Right lobe of liver (tissue), 4 donors: ENCODE measurements at regions not wholly inside any gene's neighbourhood (a gene's known extent, or its start where the extent isn't known, plus 50 kb on each side); places are given as distances from the start of the nearest gene placed in this dataset.

Source experiments
- POLR2A ChIP-seq: fragments of 450-650 bp; IDR thresholded peaks from one replicate; pipeline ENCODE4 v1.6.1; 2017; ENCODE audit warnings: antibody characterized with exemption, mild to moderate bottlenecking
- TF ChIP-seq, protein P1 (sequence below), 4 donors: fragments of 200-600 bp in 3 of 4; fragments of 450-650 bp in 1 of 4; IDR thresholded peaks; one replicate each; pipeline versions ENCODE4 v1.5.1 to v1.8.0; 2016 to 2022; ENCODE audit warnings: antibody characterized with exemption in 4 of 4, mild to moderate bottlenecking in 2 of 4
- donor health status: DM: no; HTN: no; CAD: no.
- donor health status: DM: no; HTN: no; CAD: no.
- donor health status: DM: no; HTN: yes; CAD: no.

- TF ChIP-seq, protein P1, sequence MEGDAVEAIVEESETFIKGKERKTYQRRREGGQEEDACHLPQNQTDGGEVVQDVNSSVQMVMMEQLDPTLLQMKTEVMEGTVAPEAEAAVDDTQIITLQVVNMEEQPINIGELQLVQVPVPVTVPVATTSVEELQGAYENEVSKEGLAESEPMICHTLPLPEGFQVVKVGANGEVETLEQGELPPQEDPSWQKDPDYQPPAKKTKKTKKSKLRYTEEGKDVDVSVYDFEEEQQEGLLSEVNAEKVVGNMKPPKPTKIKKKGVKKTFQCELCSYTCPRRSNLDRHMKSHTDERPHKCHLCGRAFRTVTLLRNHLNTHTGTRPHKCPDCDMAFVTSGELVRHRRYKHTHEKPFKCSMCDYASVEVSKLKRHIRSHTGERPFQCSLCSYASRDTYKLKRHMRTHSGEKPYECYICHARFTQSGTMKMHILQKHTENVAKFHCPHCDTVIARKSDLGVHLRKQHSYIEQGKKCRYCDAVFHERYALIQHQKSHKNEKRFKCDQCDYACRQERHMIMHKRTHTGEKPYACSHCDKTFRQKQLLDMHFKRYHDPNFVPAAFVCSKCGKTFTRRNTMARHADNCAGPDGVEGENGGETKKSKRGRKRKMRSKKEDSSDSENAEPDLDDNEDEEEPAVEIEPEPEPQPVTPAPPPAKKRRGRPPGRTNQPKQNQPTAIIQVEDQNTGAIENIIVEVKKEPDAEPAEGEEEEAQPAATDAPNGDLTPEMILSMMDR (IDR thresholded peaks at IDR 0.05), result no peak
- TF ChIP-seq POLR2A, result no peak
Observed at GRCh38 chr6:20341096-20341495, 60.6 kb upstream of the E2F3 start.
